ENCODE measurements at regions not wholly inside any gene's neighbourhood (a gene's known extent, or its start where the extent isn't known, plus 50 kb on each side); places are given as distances from the start of the nearest gene placed in this dataset.

DNA sequence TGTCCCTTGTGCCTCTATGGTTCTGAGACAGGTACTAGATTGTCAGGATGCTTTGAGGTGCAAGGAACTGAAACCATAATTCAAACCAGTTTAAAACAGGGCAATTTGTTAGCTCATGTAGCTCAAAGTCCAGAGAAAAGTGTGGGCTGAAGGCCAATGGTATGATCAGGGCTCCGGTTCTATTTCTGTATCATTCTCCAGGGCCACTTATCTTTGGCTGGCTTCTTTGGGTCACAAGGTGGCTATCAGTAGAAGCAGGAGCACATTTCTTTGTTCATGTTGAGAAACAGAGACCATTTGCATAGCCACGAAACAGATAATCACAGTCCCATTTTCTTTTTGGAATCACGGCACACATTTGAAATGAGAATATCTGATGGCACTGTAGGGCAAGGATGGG lies 294.9 kb downstream of the ETNK1 start:
- TF ChIP-seq, protein P1, sequence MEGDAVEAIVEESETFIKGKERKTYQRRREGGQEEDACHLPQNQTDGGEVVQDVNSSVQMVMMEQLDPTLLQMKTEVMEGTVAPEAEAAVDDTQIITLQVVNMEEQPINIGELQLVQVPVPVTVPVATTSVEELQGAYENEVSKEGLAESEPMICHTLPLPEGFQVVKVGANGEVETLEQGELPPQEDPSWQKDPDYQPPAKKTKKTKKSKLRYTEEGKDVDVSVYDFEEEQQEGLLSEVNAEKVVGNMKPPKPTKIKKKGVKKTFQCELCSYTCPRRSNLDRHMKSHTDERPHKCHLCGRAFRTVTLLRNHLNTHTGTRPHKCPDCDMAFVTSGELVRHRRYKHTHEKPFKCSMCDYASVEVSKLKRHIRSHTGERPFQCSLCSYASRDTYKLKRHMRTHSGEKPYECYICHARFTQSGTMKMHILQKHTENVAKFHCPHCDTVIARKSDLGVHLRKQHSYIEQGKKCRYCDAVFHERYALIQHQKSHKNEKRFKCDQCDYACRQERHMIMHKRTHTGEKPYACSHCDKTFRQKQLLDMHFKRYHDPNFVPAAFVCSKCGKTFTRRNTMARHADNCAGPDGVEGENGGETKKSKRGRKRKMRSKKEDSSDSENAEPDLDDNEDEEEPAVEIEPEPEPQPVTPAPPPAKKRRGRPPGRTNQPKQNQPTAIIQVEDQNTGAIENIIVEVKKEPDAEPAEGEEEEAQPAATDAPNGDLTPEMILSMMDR (IDR thresholded peaks at IDR 0.05; ENCODE audit: low read depth, low read length), result no peak
- DNase-seq (ENCODE audit: extremely low read depth, low read depth), result no peak

DNA sequence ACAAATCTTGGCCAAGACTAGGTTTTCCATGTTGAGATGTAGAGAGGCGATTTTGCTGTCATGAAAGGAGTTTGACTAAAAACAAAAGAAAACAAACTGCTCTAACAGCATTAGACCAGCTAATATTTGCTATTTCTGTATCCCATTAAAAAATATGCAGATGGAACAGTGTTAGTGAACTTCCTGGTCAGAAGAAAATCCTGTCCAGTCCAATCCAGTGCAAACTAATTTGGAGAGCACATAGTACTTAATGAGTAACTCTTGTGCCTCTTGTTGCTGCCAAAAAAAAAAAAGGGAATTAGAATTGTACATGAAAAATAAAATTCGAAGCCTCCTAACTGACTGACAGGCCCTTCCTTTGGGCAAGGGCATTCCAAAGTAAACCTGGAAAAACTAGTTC lies 298.8 kb downstream of the ETNK1 start:
- TF ChIP-seq, protein P1 (IDR thresholded peaks at IDR 0.05; ENCODE audit: low read depth, low read length), result no peak
- no peak for DNase-seq (ENCODE audit: extremely low read depth, low read depth)

DNA sequence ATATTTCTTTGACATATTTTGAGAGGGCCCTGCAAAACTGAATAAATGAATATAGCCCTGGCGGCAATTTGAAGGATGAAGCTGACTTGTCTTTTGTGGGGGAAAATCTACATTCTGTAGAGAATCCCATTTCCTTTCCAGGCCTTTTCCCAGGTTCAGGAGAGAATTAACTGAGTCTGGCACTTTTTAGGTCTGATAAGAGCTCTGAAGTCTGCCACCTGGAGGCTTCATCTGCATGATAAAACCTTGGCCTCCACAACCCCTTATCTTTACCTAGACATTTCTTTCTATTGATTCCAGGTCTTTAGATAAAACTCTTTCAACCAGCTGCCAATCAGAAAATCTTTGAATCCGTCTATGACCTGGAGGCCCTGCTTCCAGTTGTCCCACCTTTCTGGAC lies 299.4 kb downstream of the ETNK1 start:
- DNase-seq (ENCODE audit: extremely low read depth, low read depth), result no peak

DNA sequence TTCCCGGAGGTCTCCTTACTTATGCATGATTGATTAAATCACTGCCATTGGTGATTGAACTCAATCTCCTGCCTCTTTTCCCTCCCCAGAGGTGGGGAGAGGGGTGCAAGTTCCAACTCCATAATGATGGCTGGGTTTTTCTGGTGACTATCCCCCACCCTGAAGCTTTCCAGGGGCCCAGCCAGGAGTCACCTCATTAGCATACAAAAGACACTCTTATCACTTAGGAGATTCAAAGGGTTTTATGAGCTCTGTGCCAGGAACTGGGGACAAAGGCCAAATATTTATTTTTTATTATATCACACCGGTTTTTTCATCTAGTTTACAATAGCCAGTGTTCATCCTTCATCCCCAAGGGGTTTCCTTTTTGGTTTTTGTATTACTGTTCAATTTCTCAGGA lies 300.7 kb downstream of the ETNK1 start:
- TF ChIP-seq, protein P1 (IDR thresholded peaks at IDR 0.05; ENCODE audit: low read depth, low read length), result no peak
- DNase-seq (ENCODE audit: extremely low read depth, low read depth), result no peak

More for the DNA sequence above, 299.4 kb downstream of the ETNK1 start:
- TF ChIP-seq, protein P1 (IDR thresholded peaks at IDR 0.05; ENCODE audit: low read depth, low read length), result no peak

DNA sequence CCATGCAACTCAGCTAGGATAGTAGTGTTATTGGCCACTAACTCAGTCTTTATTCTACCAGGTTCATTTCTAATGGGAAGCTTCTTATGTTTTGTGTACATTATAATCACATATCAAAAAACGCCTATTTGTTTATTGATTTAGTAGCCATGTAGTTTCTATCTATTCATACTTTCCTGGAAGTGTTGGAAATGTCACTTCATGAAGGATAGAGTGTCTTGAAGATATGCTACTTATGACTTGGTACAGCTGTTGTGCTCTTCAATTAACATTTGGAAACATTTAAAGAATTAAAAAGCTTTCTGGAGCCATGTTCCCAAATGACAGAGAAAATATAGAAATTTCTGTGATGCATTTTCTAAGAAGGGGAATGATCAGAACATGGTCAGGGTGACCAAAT lies 307.5 kb downstream of the ETNK1 start:
- DNase-seq (ENCODE audit: extremely low read depth, low read depth), result no peak
- TF ChIP-seq, protein P1 (IDR thresholded peaks at IDR 0.05; ENCODE audit: low read depth, low read length), result no peak

DNA sequence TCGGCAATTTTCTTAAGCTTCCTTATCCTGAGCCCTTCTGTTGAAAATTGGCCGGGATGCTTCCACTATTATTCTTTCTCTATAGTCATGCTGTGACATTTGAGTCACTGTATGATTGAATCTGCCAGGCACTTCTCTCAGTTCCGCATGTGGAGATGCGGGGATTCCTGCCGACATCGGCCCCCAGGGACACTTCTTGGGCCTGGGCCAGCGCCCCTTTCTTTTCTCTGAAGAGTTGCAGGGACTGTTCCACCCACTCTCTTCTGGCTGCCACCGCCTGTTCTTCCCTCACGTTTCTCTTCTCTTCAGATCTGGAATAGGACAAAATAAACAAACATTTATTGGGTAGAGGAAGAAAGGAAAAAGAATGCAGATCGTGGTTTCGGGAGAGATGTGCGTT lies 310.1 kb downstream of the ETNK1 start:
- TF ChIP-seq, protein P1 (IDR thresholded peaks at IDR 0.05; ENCODE audit: low read depth, low read length), result no peak
- DNase-seq (ENCODE audit: extremely low read depth, low read depth), result no peak

DNA sequence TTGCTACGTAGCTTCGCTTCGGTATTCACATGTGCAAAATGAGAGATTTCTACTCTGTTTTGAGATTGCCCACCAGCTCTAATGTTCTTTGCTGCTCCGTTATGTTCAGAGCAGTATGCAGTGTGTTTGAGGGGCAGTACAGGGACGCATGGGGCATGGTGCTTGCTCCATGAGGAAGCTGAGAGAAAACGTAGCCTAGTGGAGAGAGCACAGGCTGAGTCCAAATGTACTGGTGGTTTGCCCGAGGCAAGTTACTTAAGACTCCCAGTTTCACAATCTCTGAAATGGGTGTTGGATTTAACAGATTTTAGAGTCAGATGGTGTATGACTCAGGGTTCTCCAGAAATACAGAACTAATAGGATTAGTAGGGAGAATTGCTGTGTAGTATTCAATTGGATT lies 310.5 kb downstream of the ETNK1 start:
- TF ChIP-seq, protein P1 (IDR thresholded peaks at IDR 0.05; ENCODE audit: low read depth, low read length), result no peak
- DNase-seq (ENCODE audit: extremely low read depth, low read depth), result no peak

Measured in AG09319 (cell line).